C4-2B (cell line): ENCODE measurements at regions not wholly inside any gene's neighbourhood (a gene's known extent, or its start where the extent isn't known, plus 50 kb on each side); places are given as distances from the start of the nearest gene placed in this dataset.

Experiments
- CTCF ChIP-seq: fragments of 450-650 bp; conservative IDR thresholded peaks from 2 replicates; pipeline ENCODE4 v1.5.1; 2017; ENCODE audit warnings: mild to moderate bottlenecking
- ZFX ChIP-seq: fragments of 450-650 bp; IDR thresholded peaks from 2 replicates; pipeline ENCODE4 v1.6.1; 2017

- TF ChIP-seq CTCF (no peak), ZFX (no peak)
Measured at GRCh38 chr1:195185736-195186135, 1422.5 kb downstream of the KCNT2 start.
